DMS153 treated with DMSO at 0.1 percent for 48 hours (cell line): ENCODE measurements at regions not wholly inside any gene's neighbourhood (a gene's known extent, or its start where the extent isn't known, plus 50 kb on each side); places are given as distances from the start of the nearest gene placed in this dataset.
A peak's percentile ranks its signal among the peaks of the same experiment; 100 is the strongest.

Experiments
- DNase-seq: peaks from one replicate; lab custom pipeline; 2025; ENCODE audit not compliant: unreplicated experiment; lab: John Stamatoyannopoulos, UW

- no peak for DNase-seq
Observed at GRCh38 chr4:74638689-74639088, 155.6 kb downstream of the BTC start.

GRCh38 chr4:74640111-74640903, 154.0 kb downstream of the BTC start:
- no peak for DNase-seq

- no peak for DNase-seq
Observed at GRCh38 chr4:74642006-74642405, 152.3 kb downstream of the BTC start.

GRCh38 chr4:74649193-74649592, 145.1 kb downstream of the BTC start:
- no peak for DNase-seq

- DNase-seq, result no peak
Observed at GRCh38 chr4:74651198-74651597, 143.1 kb downstream of the BTC start.

GRCh38 chr4:74653331-74654229, 140.7 kb downstream of the BTC start:
- DNase-seq, result no peak

GRCh38 chr4:74654230-74654681, 140.1 kb downstream of the BTC start:
- DNase-seq, result no peak

GRCh38 chr4:74656596-74656995, 137.7 kb downstream of the BTC start:
- DNase-seq, result no peak

GRCh38 chr4:74658116-74658515, 136.2 kb downstream of the BTC start:
- no peak for DNase-seq

- no peak for DNase-seq
Observed at GRCh38 chr4:74659576-74660411, 134.5 kb downstream of the BTC start.

- DNase-seq, result no peak
Observed at GRCh38 chr4:74660866-74661265, 133.5 kb downstream of the BTC start.

- DNase-seq, result no peak
Observed at GRCh38 chr4:74661427-74662201, 132.7 kb downstream of the BTC start.

GRCh38 chr4:74663631-74664030, 130.7 kb downstream of the BTC start:
- DNase-seq, result no peak

GRCh38 chr4:74665346-74665745, 129.0 kb downstream of the BTC start:
- no peak for DNase-seq

- DNase-seq, result no peak
Observed at GRCh38 chr4:74665876-74666275, 128.4 kb downstream of the BTC start.

- no peak for DNase-seq
Observed at GRCh38 chr4:74667438-74667837, 126.9 kb downstream of the BTC start.

- DNase-seq, result no peak
Observed at GRCh38 chr4:74667944-74668343, 126.4 kb downstream of the BTC start.

GRCh38 chr4:74669702-74670101, 124.6 kb downstream of the BTC start:
- no peak for DNase-seq

- DNase-seq, result no peak
Observed at GRCh38 chr4:74670583-74670982, 123.7 kb downstream of the BTC start.

- peak; percentile 56 for DNase-seq
Observed at GRCh38 chr4:74671080-74671698, 123.1 kb downstream of the BTC start.
